ENCODE measurements at regions not wholly inside any gene's neighbourhood (a gene's known extent, or its start where the extent isn't known, plus 50 kb on each side); places are given as distances from the start of the nearest gene placed in this dataset.
"Not testable (repeated sequence)": the region's sequence is repeated elsewhere in the genome, so short reads cannot be mapped to it uniquely, and the experiment has no call there.

DNA sequence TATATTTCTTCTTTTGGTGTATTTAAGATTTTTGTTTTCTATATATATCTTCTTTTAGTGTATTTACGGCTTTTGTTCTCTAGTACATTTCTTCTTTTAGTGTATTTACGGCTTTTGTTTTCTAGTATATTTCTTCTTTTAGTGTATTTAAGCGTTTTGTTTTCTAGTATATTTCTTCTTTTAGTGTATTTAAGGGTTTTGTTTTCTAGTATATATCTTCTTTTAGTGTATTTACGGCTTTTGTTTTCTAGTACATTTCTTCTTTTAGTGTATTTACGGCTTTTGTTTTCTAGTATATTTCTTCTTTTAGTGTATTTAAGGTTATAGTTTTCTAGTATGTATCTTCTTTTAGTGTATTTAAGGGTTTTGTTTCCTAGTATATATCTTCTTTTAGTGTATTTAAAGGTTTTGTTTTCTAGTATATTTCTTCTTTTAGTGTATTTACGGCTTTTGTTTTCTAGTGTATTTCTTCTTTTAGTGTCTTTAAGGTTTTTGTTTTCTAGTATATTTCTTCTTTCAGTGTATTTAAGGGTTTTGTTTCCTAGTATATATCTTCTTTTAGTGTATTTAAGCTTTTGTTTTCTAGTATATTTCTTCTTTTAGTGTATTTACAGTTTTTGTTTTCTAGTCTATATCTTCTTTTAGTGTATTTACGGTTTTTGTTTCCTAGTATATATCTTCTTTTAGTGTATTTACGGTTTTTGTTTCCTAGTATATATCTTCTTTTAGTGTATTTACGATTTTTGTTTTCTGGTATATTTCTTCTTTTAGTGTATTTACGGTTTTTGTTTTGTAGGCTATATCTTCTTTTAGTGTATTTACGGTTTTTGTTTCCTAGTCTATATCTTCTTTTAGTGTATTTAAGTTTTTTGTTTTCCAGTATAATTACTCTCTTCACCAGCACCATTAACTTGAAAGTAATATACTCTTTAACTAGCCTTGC lies 249.4 kb downstream of the SHOX start:
- not testable (repeated sequence) for DNase-seq

DNA sequence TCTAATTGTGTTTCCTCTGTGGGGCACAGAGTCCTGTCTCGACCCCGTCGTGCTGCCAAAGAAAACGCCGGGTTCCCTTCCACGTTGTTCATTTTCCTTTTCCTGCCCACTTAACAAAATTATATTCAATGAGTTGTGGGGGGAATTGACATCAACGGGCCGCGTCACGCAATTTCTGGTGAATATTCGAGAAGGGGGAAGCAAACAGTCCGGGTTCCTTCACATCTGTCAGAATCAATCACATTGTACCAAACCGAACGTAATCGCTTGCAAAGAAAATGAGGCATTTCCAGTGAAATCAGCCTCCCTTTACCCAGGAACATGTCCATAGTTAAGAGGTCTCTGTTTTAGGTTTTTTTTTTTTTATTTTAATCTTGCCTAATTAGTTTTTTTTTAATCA lies 243.5 kb downstream of the SHOX start:
- DNase-seq: no peak

DNA sequence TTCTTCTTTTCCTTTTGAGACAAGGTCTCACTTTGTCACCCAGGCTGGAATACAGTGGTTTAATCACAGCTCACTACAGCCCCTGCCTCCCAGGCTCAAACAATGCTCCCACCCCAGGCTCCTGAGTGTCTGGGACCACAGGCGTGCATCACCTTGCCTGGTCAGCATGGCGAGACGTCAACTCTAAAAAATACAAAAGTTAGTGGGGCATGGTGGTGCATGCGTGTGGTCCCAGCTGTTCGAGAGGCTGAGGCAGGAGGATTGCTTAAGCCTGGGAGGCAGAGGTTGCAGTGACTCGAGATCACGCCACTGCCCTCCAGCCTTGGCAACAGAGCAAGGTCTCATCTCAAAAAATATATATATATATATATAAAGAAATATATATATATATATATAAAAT lies 242.4 kb downstream of the SHOX start:
- no peak for DNase-seq

DNA sequence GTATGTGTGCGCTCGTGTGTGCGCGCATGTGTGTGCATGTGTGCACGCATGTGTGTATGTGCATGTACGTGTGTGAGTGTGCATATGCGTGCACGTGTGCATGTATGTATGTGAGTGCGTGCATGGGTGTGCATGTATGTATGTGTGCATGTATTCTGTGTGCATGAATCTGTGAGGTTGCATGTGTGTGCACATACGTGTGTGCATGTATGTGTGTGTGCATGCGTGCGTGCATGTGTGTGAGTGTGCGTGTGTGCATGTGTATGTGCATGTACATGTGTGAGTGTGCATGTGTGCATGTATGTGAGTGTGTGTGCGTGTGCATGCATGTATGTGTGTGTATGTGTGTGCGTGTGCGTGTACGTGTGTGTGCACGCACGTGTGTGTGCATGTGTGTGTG lies 241.5 kb downstream of the SHOX start:
- DNase-seq: no peak

DNA sequence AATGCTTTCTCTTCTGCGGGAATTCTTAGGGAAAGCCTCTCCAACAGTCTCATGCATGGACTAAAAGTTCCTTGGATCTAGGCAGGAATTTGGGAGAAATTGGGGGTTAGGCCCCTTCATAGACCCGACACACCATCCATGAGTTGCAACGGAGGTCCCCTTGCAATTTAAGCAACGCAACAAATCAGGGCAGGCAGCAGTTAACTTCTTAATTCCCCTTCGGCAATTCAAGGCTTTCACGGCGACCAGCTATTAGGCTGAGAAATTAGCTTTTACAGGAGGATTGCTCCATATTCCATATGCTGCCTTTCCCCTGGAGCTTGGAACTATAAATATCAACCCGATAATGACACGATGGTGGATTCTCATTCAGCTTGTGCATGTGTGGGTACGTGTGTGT lies 241.0 kb downstream of the SHOX start:
- DNase-seq: no peak

DNA sequence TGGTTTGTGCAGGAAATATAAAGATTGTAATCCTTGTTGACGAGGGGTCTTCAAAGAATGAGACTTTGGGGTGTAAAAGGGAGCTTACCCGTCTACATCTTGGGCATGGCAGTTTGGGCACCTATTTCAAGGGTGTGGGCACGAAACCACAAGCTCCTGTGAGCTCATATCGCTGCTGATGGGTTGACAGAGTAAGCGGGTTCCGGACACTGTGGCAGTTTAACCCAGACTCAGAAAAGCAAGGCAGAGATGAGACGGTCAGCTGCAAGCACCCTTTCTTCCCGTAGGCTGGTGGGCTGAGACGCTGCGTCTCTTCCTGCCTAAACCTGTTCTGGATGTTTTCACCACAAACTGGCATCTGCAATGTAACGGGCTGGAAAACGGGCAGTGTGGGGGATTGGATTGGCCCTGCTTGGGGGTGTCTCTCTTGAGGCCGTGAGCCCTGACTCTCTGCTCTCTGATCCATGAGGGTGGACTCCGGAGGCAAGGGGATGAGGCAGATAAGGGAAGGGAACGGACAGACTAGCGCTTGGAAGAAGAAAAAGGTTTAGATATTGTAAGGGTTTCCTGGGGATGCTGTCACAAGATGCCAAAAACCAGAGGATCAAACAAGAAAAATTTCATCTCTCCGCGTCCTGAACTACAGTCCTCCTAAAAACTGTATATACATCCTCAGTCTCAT lies 237.5 kb downstream of the SHOX start:
- no peak for DNase-seq

DNA sequence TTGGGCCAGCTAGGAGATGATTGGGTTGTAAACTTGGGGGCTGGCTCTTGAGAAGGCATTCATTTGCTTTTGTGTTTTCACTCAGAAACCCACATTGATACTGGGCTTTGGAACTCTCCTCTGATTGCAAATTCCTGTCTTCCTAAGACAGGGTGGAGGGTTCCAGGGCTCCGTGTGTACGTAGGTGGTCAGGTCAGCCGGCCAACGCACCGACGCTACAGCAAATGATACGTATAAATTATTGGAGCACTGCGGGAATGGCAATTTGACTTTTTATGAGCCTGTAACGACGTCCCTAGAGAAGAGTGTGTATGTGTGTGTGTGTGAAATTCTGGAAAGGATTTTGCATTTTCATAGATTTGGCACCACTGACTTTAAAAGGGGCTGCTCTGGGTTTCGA lies 236.9 kb downstream of the SHOX start:
- no peak for DNase-seq

DNA sequence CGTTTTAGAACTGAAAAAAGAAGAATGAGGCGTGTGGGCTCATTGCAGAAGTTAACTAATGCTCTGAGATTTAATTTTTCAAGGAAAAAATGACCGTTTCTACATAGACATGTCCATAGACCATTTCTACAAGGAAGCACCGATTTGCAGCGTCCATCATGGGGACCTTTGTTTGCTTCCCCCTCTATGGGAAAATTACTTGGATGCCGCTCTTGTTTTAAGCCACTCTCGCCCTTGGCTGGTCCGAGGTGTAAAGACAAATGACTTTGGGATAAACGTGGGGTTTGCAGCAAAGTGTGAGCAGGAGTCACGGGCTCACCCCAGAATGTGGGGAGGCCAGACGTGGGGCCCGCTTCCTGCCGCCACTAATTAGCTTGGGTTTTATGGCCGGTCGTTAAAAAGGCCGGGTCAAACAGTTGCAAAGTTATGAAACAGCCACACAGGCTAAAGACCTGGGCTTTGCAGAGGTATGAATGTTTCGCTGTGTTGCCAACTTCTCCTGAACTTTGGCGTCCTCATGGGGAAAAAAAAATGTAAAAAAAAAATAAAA lies 235.9 kb downstream of the SHOX start:
- DNase-seq: no peak

DNA sequence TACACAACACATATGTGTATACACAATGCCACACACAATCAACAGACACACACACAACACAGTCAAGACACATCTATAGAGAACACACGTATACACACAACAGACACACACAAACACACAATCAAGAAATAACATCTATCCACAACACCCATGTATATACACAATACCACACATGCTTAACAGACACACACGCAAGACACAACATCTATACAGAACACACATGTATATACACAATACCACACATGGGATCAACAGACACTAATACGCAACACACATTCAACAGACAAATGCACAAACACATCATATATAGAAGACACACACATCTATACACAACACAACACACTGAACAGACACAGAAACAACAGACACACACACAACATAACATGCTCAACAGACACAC lies 234.8 kb downstream of the SHOX start:
- DNase-seq: no peak

DNA sequence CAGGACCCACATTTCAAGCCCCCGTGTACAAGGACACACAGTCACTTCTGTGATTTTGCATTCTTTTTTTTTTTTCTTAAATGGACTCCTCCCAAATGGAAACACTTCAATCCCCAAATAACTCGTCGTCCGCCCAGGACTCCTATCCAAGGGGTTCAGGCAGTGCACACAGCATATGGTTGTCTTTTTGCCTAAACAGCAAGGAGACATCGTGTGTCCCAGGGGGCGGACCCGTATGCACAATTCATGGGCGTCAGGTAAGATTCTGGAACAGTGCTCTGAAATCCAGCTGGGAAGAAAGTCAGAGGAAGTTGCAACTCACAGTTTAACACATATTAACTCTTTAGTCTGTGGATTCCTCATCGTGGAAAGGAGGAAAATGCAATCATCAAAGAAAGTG lies 231.3 kb downstream of the SHOX start:
- no peak for DNase-seq

DNA sequence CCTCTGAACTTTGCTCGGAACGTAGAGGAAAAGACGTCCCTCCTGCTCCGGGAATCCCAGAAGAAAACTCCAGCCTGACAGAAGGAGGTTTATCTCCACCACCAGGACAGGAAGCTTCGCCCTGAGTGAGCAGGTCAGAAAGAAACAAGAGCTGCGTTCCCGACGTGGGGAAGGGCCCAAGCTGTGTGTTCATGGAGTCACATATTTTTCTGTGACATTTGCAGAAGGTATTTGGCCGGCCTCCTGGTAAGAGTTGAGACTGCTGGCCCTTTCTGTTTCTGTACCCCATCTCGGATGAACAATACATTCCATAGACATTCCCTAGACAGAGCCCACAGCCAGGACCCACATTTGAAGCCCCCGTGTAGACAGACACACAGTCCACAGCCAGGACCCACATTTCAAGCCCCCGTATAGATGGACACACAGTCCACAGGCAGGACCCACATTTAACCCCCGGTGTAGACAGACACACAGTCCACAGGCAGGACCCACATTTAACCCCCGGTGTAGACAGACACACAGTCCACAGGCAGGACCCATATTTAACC lies 230.8 kb downstream of the SHOX start:
- no peak for DNase-seq

DNA sequence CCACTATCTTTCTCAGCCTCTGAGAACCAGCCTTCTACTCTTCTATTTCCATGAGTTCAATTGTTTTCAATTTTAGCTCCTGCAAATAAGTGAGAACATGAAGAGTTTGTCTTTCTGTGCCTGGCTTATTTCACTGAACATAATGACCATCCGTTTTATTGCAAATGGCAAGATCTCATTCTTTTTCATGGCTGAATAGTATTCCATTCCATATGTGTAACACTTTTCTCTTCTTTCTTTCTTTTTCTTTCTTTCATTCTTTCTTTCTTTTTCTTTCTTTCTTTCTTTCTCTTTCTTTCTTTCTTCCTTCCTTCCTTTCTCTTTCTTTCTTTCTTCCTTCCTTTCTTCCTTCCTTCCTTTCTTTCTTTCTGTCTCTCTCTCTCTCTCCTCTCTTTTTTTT lies 228.7 kb downstream of the SHOX start:
- no peak for DNase-seq

DNA sequence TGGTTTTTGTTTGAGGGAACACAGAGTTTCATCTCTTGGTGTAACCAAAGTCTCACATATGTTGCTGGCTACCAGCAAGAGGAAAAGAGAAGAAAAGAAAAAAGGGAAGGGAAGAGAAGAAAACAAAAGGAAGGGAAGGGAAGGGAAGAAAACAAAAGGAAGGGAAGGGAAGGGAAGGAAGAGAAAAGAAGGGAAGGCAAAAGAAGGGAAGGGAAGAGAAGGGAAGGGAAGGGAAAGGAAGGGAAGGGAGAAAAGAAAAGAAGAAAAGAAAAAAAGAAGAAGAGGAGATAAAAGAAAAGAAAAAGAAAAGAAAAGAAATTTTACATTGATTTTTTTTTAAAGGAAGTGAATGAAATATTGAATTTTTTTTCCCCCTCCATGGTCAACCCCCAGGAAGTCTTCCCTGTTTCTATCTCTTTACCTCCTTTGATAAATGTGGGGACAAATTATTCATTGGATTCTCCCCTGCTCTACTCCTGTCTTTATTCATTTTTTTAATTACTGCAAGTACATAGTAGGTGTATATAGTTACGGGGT lies 228.0 kb downstream of the SHOX start:
- DNase-seq: no peak

DNA sequence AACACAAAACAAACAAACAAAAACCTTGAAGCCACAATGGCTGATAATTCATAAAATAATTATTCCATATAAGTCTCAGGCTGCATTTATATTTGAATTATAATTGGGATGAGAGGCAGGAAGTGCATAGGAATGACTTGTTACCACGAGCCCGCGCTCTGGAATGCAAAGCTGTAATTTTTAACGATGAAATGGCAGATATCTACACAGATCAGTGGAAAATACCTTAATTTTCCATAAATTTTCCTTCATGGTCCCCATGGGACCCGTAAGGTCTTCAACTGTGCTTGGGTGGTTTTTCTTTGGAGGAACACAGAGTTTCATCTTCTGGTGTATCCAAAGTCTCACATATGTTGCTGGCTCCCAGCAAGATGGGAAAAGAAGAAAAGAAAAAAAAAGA lies 226.8 kb downstream of the SHOX start:
- DNase-seq: no peak

DNA sequence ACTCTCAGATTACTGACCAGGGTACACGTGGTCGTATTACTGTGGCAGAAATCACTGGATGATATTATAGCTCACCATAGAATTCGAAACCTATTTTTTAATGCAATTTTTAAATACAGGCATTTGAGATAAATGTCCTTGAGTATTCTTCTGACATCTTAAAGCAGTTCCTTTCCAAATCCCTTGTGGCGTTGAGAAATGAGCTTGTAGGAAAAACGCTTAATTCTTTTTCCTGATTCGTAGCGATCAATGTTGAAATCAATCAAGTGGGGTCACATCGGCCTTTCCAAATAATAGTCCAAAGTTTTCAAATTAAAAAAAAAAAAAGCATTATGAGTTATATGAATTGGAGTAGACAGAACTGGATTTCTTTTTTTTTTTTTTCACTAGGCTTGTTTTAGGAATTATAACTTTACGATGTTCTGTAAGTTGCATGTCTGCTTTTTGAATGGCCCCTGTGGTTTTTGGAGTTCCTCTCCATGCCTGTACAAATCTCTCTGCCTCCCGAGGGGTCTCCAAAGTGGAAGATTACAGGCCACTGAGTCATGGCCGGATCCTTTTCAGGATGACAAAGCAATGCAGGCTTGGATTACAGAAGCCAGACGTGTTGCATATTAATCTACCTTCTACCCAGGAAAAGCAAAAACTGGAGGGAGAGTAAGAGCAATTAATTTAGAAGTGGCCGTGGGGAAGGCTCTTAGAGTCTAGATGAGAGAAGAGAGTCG lies 226.1 kb downstream of the SHOX start:
- no peak for DNase-seq

DNA sequence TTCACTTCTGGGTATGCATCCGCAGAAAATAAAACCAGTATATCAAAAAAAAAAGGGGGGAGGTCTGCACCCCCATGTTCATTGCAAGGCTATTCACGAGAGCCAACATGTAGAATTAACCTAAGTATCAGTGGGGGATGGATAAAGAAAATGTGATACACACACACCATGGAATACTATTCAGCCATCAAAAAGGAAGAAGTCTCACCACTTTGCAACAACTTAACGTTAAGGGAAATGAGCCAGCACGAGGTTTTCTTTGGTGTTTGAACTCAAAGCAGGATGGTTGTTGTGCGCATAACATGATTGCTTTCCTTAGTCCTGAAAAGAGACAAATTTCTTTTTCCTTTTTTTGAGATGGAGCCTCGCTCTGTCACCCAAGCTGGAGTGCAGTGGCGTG lies 222.7 kb downstream of the SHOX start:
- no peak for DNase-seq

DNA sequence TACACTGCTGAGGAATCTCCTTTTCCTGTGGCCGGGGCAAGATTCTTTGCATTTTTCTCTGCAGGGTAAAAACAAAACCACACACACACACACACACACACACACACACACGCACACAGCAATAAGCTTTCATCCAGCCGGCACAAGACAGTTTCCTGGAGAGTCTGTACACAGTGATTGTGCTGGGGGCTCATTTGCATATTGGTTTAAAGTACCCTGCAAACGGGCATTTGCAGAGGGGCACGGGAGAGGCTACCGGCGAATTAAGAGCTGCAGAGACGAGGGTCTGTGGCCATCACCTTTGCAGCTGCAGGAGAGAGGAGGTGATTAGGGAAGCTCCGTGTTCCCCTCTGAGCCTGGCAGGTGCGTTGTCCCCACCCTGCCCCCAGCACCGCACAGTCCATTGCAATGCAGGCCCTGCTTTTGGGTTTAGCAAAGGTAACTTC lies 219.9 kb downstream of the SHOX start:
- no peak for DNase-seq

DNA sequence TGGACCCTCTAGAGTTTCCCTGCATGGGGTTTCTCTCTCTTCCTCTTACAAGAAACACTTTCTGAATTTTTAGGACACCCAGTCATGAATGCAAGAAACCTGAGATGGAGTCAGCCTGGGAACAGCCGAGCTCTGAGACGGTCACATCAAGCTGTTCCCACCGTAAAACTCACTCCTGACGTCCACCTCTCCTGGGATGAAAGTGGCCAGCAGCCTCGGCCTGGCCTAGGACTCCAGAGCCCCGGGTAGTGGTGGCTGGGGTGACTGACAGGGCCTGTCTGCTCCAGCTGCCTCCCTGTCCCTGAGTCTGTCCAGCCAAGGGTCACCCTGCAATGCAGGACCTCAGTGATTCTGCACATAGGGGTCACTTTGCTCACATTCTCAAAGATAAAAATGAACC lies 217.8 kb downstream of the SHOX start:
- DNase-seq: no peak

DNA sequence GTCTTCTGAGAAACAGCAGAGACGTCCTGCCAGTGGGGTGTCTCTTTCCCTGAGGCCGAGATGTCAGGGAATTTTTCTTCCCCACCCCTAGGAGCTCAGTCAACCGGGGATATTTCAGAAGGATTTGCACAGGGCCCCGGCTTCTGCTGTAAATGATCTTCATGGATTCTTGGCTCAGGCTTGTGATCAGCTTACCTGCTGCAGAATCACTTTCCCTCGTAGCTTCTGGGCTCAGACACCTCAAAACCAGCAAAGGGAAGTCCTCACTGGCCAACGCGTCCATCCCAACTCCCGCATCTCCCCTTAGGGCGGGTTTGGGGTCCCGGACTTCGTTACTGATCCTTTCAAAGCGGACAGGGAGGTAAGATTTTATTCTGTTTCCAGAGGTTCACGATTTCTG lies 212.7 kb downstream of the SHOX start:
- DNase-seq: no peak

DNA sequence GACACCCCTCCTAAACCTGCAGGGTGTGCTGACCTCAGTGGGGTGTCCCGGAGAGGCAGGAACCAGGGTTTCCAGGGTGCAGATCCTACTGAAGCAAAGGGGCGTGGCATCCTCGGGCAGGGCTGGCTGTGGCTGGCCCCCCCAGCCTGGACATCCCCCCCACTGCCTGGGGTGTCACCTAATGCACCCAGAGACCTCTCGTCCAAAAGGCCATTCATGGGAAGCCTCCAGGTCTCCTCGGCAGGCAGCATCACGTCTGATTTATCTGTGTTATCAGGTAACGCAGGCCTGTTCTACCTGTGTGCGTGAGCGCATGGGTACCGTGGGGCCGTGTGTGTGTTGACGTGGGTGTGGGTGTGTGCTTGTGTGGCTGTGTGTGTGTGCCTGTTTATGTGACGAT lies 210.0 kb downstream of the SHOX start:
- no peak for DNase-seq

DNA sequence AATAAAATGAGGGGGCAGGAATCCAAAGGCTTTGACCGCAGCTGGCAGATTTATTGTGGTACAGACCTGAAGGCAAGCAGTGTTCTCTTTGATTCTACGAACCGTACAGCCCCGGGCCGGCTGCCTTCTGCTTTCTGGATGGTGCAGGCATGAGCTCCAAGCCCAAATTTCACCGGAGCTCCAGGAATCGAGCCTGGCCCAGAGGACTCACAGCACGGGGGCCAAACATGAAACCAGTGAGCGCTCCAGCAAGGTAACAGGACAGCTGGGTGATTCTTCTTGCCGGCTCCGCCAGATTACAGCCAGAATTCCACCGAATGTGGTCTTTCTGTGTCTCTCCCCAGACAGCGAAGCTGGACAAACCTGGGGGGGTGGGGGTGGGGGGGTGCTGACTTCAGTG lies 208.1 kb downstream of the SHOX start:
- not testable (repeated sequence) for DNase-seq

DNA sequence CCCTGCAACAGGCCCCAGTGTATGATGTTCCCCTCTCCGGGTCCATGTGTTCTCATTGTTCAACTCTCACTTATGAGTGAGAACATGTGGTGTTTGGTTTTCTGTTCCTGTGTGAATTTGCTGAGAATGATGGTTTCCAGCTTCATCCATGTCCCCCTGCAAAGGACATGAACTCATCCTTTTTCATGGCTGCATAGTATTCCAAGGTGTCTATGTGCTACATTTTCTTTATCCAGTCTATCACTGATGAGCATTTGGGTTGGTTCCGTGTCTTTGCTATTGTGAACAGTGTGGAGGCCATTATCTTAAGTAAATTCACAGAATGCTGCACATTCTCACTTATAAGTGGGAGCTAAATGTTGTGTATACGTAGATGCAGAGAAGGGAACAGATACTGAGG lies 205.3 kb downstream of the SHOX start:
- not testable (repeated sequence) for DNase-seq

DNA sequence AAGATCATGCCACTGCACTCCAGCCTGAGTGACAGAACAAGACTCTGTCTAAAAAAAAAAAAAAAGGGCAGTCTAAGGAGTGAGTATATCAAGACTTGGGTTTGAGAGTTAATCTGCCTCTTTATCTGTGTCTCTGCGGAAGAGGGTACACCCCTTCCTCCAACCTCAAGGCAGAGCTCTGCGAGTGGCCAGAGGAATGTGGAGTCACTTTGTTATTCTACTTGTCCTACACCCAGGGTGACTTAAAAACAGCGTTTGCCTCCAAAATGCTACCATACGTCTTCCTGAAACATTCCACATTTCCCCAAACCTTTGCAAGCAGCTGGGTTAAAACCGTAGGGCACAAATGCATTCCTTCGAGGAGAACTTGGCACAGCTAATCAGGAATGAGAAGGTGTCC lies 199.9 kb downstream of the SHOX start:
- DNase-seq: no peak

Data from NCI-H69 (cell line).